ENCODE measurements at regions not wholly inside any gene's neighbourhood (a gene's known extent, or its start where the extent isn't known, plus 50 kb on each side); places are given as distances from the start of the nearest gene placed in this dataset.
"Not testable (repeated sequence)": the region's sequence is repeated elsewhere in the genome, so short reads cannot be mapped to it uniquely, and the experiment has no call there.

GRCh38 chr4:53959343-53960120 lies 104.9 kb downstream of the CHIC2 start:
- CTCF ChIA-PET: interaction anchor here (0.5 kb wide), 1 partner anchor 45 kb away, joined by 3 read pairs; no protein-coding TSS in a partner anchor
- POLR2A ChIA-PET: no interaction called here

GRCh38 chr4:53956454-53956853 lies 108.0 kb downstream of the CHIC2 start:
- POLR2A ChIA-PET: no interaction called here
- CTCF ChIA-PET: no interaction called here

GRCh38 chr4:53956053-53956452 lies 108.4 kb downstream of the CHIC2 start:
- ChIA-PET CTCF (no interaction called here), POLR2A (no interaction called here)

- POLR2A ChIA-PET: no interaction called here
- CTCF ChIA-PET: no interaction called here
These were observed 113.0 kb downstream of the CHIC2 start for GRCh38 chr4:53951414-53951813.

GRCh38 chr4:53943345-53944085 lies 120.9 kb downstream of the CHIC2 start:
- ChIA-PET POLR2A (no interaction called here), CTCF (no interaction called here)

- ChIA-PET POLR2A (no interaction called here), CTCF (no interaction called here)
These were observed 121.7 kb downstream of the CHIC2 start for GRCh38 chr4:53942712-53943111.

GRCh38 chr4:53941331-53941730 lies 123.1 kb downstream of the CHIC2 start:
- ChIA-PET POLR2A (interaction anchor here (0.7 kb wide), 1 partner anchor 61 kb away, joined by 3 read pairs; no protein-coding TSS in a partner anchor), CTCF (interaction anchor here (1.2 kb wide), 1 partner anchor 292 kb away, joined by 4 read pairs; no protein-coding TSS in a partner anchor)

- CTCF ChIA-PET: not testable (repeated sequence)
- POLR2A ChIA-PET: interaction anchor here (0.6 kb wide), 1 partner anchor 101 kb away, joined by 3 read pairs; no protein-coding TSS in a partner anchor
These were observed 124.5 kb downstream of the CHIC2 start for GRCh38 chr4:53939892-53940291.

GRCh38 chr4:53937918-53938317 lies 126.5 kb downstream of the CHIC2 start:
- ChIA-PET CTCF (no interaction called here), POLR2A (no interaction called here)

- POLR2A ChIA-PET: interaction anchor here (0.6 kb wide), 1 partner anchor 22 kb away, joined by 3 read pairs; no protein-coding TSS in a partner anchor
- CTCF ChIA-PET: no interaction called here
These were observed 127.1 kb downstream of the CHIC2 start for GRCh38 chr4:53937327-53937726.

GRCh38 chr4:53935780-53936179 lies 128.6 kb downstream of the CHIC2 start:
- POLR2A ChIA-PET: no interaction called here
- CTCF ChIA-PET: no interaction called here

GRCh38 chr4:53932796-53933610 lies 131.4 kb downstream of the CHIC2 start:
- CTCF ChIA-PET: interaction anchor here (1.7 to 2.2 kb wide), 2 partner anchors 285 to 301 kb away, joined by 5 to 9 read pairs; no protein-coding TSS in a partner anchor
- POLR2A ChIA-PET: no interaction called here

GRCh38 chr4:53931461-53931961 lies 132.9 kb downstream of the CHIC2 start:
- ChIA-PET POLR2A (no interaction called here), CTCF (interaction anchor here (0.7 to 4.3 kb wide), 5 partner anchors 23 to 734 kb away, joined by 3 to 28 read pairs (median 6); no protein-coding TSS in a partner anchor)

- ChIA-PET POLR2A (no interaction called here), CTCF (interaction anchor here (0.7 to 4.3 kb wide), 8 partner anchors 10 to 745 kb away, joined by 3 to 28 read pairs (median 5); no protein-coding TSS in a partner anchor)
These were observed 134.2 kb downstream of the CHIC2 start for GRCh38 chr4:53929955-53930798.

GRCh38 chr4:53929311-53929710 lies 135.1 kb downstream of the CHIC2 start:
- POLR2A ChIA-PET: no interaction called here
- CTCF ChIA-PET: interaction anchor here (1.0 to 4.3 kb wide), 7 partner anchors 9 to 744 kb away, joined by 3 to 28 read pairs (median 6); no protein-coding TSS in a partner anchor

- ChIA-PET POLR2A (no interaction called here), CTCF (interaction anchor here (0.8 to 4.3 kb wide), 3 partner anchors 289 to 305 kb away, joined by 4 to 28 read pairs (median 26); no protein-coding TSS in a partner anchor)
These were observed 135.6 kb downstream of the CHIC2 start for GRCh38 chr4:53928825-53929224.

- CTCF ChIA-PET: interaction anchor here (0.9 to 1.8 kb wide), 2 partner anchors 293 to 309 kb away, joined by 3 to 4 read pairs; no protein-coding TSS in a partner anchor
- POLR2A ChIA-PET: no interaction called here
These were observed 139.3 kb downstream of the CHIC2 start for GRCh38 chr4:53925050-53925605.

GRCh38 chr4:53924333-53925049 lies 139.9 kb downstream of the CHIC2 start:
- CTCF ChIA-PET: interaction anchor here (1.8 kb wide), 1 partner anchor 293 kb away, joined by 4 read pairs; no protein-coding TSS in a partner anchor
- POLR2A ChIA-PET: no interaction called here

All from activated CD8-positive, alpha-beta memory T cell treated with anti-CD3 and anti-CD28 coated beads for 36 hours (primary cell).